Natural killer cell treated with Interleukin-12 subunit alpha and Interleukin-12 subunit beta and Interleukin-15 and Interleukin-18, amount 100 ng/mL, for 72 hours (primary cell): ENCODE measurements at regions not wholly inside any gene's neighbourhood (a gene's known extent, or its start where the extent isn't known, plus 50 kb on each side); places are given as distances from the start of the nearest gene placed in this dataset.

Experiments used
- ATAC-seq, 2 donors: fragments of 150-1000 bp; cut with Tn5 transposase in 1 of 2; sonication (Bioruptor Pico), chemical (Tn5 transposase) in 1 of 2; 2 replicates each; pipeline ENCODE4 v1.10.0; 2021
- DNase-seq: peaks from one replicate; pipeline ENCODE4 v3.0.0; 2022; ENCODE audit warnings: low spot score
- H3K27ac Mint-ChIP-seq, 2 donors: 1 replicate in 1 of 2; 2 replicates in 1 of 2; pipeline ENCODE4 v1.8.0; 2022; ENCODE audit warnings: mixed read lengths in 2 of 2, mild to moderate bottlenecking in 1 of 2, moderate library complexity in 1 of 2
- H3K27me3 Mint-ChIP-seq, 2 donors: 1 replicate in 1 of 2; 2 replicates in 1 of 2; pipeline ENCODE4 v1.8.0; 2022; ENCODE audit warnings: mixed read lengths in 2 of 2
- H3K36me3 Mint-ChIP-seq: one replicate; pipeline ENCODE4 v1.8.0; 2022; ENCODE audit warnings: mixed read lengths
- H3K4me1 Mint-ChIP-seq, 2 donors: 1 replicate in 1 of 2; 2 replicates in 1 of 2; pipeline ENCODE4 v1.8.0; 2022; ENCODE audit warnings: low read depth in 2 of 2, mixed read lengths in 2 of 2, mild to moderate bottlenecking in 1 of 2
- H3K4me3 Mint-ChIP-seq: one replicate; pipeline ENCODE4 v1.8.0; 2022; ENCODE audit warnings: mixed read lengths
- H3K9me3 Mint-ChIP-seq: 2 replicates; pipeline ENCODE4 v1.8.0; 2022; ENCODE audit warnings: mixed read lengths

- Mint-ChIP-seq H3K36me3 (no peaks in the 10 kb centered on the region), H3K27ac (no peak overlapping the region), H3K4me1 (no peaks in the 10 kb centered on the region), H3K27me3 (no peaks in the 10 kb centered on the region), H3K4me3 (no peak overlapping the region), H3K9me3 (peaks cover 14% of the 10 kb centered on the region)
- no peak for DNase-seq
- no peak for ATAC-seq
These were observed 1408.2 kb upstream of the PIK3C3 start for GRCh38 chr18:40546875-40547274.

- no peak for ATAC-seq
- H3K4me1 Mint-ChIP-seq = no peaks in the 10 kb centered on the region
- H3K4me3 Mint-ChIP-seq = no peak overlapping the region
- H3K36me3 Mint-ChIP-seq = no peaks in the 10 kb centered on the region
- H3K9me3 Mint-ChIP-seq = peaks cover 18% of the 10 kb centered on the region
- H3K27ac Mint-ChIP-seq = no peak overlapping the region
- no peaks in the 10 kb centered on the region for H3K27me3 Mint-ChIP-seq
- DNase-seq = no peak
These were observed 1420.3 kb upstream of the PIK3C3 start for GRCh38 chr18:40534723-40535122.

GRCh38 chr18:40532046-40532445 is 1423.0 kb upstream of the PIK3C3 start:
- Mint-ChIP-seq H3K27me3 (no peaks in the 10 kb centered on the region), H3K36me3 (no peaks in the 10 kb centered on the region), H3K4me3 (no peak overlapping the region), H3K27ac (no peak overlapping the region), H3K4me1 (no peaks in the 10 kb centered on the region), H3K9me3 (peaks cover 12% of the 10 kb centered on the region)
- no peak for ATAC-seq
- DNase-seq = no peak

DNA sequence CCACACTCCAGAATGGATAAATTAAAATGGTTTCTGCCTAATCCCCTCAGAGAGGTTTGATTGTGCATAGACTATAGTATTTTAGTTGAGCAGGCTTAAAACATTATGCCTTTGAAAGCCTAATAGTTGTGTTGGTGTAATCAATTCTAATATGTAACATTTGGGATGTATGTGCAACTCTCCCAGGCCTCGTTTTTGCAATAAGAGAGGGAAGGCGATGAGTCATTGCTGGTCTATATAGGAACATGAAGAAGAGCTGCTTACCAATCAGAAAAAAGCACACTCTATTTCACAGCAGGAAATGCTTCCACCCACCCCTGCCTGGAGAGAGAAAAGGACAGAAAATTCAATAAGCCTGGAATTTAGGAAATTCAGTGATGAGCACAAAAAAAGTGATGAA is 1424.0 kb upstream of the PIK3C3 start:
- Mint-ChIP-seq H3K36me3 (no peaks in the 10 kb centered on the region), H3K9me3 (peaks cover 10% of the 10 kb centered on the region), H3K4me1 (no peaks in the 10 kb centered on the region), H3K4me3 (no peak overlapping the region), H3K27me3 (no peaks in the 10 kb centered on the region), H3K27ac (no peak overlapping the region)
- ATAC-seq = no peak
- no peak for DNase-seq

DNA sequence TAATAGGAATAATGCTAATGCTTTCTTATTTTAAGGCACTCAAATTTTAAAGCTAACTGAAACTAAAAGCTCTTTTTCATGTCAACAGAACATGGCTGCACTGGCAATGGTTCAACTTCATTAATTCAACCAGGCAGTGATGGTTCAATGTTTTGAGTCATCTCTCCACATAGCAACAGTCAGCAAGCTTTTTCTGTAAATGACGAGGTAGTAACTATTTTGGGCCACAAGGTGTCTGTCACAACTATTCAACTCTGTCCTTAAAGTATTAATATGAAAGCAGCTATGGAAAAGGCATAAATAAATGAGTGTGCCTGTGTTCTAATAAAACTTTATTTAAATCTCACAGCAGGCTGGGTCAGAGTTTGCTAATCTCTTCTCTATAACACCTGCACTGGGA is 1425.6 kb upstream of the PIK3C3 start:
- Mint-ChIP-seq H3K27ac (no peak overlapping the region), H3K27me3 (no peaks in the 10 kb centered on the region), H3K4me1 (no peaks in the 10 kb centered on the region), H3K36me3 (no peaks in the 10 kb centered on the region), H3K9me3 (peaks cover 14% of the 10 kb centered on the region), H3K4me3 (no peak overlapping the region)
- ATAC-seq = no peak
- DNase-seq = no peak

DNA sequence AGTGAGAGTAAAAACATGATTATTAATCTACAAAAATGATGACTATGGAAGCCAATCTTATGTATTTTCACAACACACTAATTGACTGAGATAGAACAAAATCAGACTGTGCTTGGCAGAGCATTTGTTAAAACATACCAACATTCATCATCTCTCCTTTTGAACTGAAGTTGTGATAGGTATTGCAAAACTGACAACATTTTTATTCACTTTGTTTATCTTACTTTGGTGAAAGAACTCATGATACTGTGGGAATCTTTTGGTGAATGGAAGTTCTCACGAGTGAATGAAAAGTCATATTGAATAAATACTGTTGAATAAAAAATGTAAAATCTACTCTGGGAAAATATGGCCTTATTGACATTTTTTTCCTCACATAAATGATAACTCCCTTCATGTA is 1430.2 kb upstream of the PIK3C3 start:
- Mint-ChIP-seq H3K9me3 (peaks cover 10% of the 10 kb centered on the region), H3K4me1 (no peaks in the 10 kb centered on the region), H3K4me3 (no peak overlapping the region), H3K27me3 (no peaks in the 10 kb centered on the region), H3K27ac (no peak overlapping the region), H3K36me3 (peaks cover 5% of the 10 kb centered on the region)
- ATAC-seq (no peak), DNase-seq (no peak)

GRCh38 chr18:40523287-40523686 is 1431.7 kb upstream of the PIK3C3 start:
- Mint-ChIP-seq H3K4me3 (no peak overlapping the region), H3K27me3 (no peaks in the 10 kb centered on the region), H3K4me1 (no peaks in the 10 kb centered on the region), H3K36me3 (peaks cover 5% of the 10 kb centered on the region), H3K27ac (no peak overlapping the region), H3K9me3 (peaks cover 7% of the 10 kb centered on the region)
- no peak for ATAC-seq
- DNase-seq = no peak

- DNase-seq (no peak), ATAC-seq (no peak)
- Mint-ChIP-seq H3K4me1 (no peaks in the 10 kb centered on the region), H3K9me3 (peaks cover 10% of the 10 kb centered on the region), H3K27ac (no peak overlapping the region), H3K36me3 (peaks cover 2% of the 10 kb centered on the region), H3K4me3 (no peak overlapping the region), H3K27me3 (no peaks in the 10 kb centered on the region)
These were observed 1454.0 kb upstream of the PIK3C3 start for GRCh38 chr18:40501026-40501425.

DNA sequence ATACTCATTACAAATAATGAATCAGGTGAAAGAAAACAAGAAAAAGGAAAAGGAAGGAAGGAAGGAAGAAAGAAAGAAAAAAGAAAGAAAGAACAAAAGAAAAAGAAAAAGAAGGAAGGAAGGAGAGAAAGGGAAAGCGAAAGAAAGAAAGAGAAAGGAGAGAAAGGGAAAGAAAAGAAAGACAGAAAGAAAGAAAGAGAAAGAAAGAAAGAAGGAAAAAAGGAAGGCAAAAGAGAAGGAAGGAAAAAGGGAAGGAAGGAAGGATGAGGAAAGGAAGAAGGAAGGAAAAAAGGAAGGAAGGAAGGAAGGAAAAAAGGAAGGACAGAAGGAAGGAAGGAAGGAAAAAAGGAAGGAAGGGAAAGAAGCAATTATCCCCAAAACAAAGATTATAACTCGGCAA is 1460.4 kb upstream of the PIK3C3 start:
- ATAC-seq (no peak), DNase-seq (no peak)
- Mint-ChIP-seq H3K4me3 (no peak overlapping the region), H3K27ac (no peak overlapping the region), H3K4me1 (no peaks in the 10 kb centered on the region), H3K27me3 (no peaks in the 10 kb centered on the region), H3K36me3 (peaks cover 11% of the 10 kb centered on the region), H3K9me3 (peaks cover 25% of the 10 kb centered on the region)

GRCh38 chr18:40493316-40493715 is 1461.7 kb upstream of the PIK3C3 start:
- DNase-seq (no peak), ATAC-seq (no peak)
- H3K27me3 Mint-ChIP-seq = no peaks in the 10 kb centered on the region
- peaks cover 27% of the 10 kb centered on the region for H3K9me3 Mint-ChIP-seq
- no peak overlapping the region for H3K4me3 Mint-ChIP-seq
- peaks cover 11% of the 10 kb centered on the region for H3K36me3 Mint-ChIP-seq
- H3K27ac Mint-ChIP-seq = no peak overlapping the region
- H3K4me1 Mint-ChIP-seq = no peaks in the 10 kb centered on the region

GRCh38 chr18:40489301-40489700 is 1465.7 kb upstream of the PIK3C3 start:
- H3K27ac Mint-ChIP-seq = no peak overlapping the region
- no peak overlapping the region for H3K4me3 Mint-ChIP-seq
- H3K36me3 Mint-ChIP-seq = peaks cover 1% of the 10 kb centered on the region
- DNase-seq = no peak
- peaks cover 12% of the 10 kb centered on the region for H3K9me3 Mint-ChIP-seq
- no peak for ATAC-seq
- H3K4me1 Mint-ChIP-seq = no peaks in the 10 kb centered on the region
- no peaks in the 10 kb centered on the region for H3K27me3 Mint-ChIP-seq

DNA sequence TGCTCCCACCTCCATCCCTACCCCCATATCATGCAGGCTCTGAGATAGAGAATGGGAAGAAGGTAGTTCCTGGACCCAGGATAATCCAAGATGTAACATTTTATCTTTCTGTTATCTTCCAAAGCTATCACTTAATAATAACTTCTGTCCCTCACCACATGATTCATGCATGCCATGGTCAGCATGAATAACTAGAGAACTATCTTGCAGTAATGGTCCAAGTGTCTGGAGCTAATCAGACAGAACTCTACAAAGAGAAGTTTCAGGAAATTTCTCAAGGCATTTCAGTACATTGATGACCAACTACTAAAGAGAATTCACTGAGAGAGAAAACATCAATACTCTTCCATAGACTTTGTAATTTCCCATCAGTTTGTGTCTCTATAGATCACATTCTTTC is 1469.7 kb upstream of the PIK3C3 start:
- DNase-seq (no peak), ATAC-seq (no peak)
- H3K27ac Mint-ChIP-seq = no peak overlapping the region
- no peak overlapping the region for H3K4me3 Mint-ChIP-seq
- H3K36me3 Mint-ChIP-seq = no peaks in the 10 kb centered on the region
- H3K9me3 Mint-ChIP-seq = peaks cover 9% of the 10 kb centered on the region
- H3K27me3 Mint-ChIP-seq = no peaks in the 10 kb centered on the region
- H3K4me1 Mint-ChIP-seq = no peaks in the 10 kb centered on the region

DNA sequence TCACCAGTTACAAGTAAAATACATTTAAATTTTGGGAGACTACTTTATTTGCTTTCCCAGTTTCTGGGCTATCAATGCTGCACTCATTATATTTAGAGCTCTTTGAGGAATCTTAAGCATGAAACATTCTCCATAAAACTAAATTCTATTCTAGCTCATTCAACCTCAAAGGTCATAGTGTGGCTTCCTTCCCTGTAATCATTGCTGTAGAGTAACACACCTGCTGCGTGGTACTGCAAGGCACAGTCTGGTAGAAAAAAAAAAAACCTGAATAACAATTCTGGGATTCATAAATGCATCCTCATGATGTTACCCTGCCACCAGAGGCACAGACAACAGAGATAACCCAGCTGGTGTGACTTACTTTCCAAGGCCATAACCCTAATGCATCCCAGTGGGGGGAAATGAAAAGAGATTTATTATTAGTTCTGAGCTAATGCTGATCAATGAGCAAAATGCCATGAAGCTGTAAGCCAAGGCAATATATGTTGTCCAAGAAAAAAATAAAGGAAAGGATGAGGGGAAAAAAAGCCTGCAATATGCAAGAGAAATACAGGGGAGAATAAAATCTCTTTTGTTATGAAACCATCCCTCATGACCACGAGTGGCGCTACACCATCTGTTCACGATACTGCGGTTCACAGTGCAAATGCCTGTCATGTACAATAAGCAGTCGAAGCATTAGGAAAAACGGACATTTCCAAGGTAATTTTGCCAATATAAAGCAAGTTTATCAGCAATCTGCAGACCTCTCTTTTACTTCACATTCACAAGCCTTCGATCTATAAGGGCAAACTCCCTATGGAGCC is 1481.6 kb upstream of the PIK3C3 start:
- H3K9me3 Mint-ChIP-seq = peaks cover 17% of the 10 kb centered on the region
- peaks cover under 1% of the 10 kb centered on the region for H3K36me3 Mint-ChIP-seq
- no peaks in the 10 kb centered on the region for H3K4me1 Mint-ChIP-seq
- no peaks in the 10 kb centered on the region for H3K27me3 Mint-ChIP-seq
- DNase-seq = no peak
- no peak overlapping the region for H3K4me3 Mint-ChIP-seq
- no peak overlapping the region for H3K27ac Mint-ChIP-seq
- ATAC-seq = no peak

DNA sequence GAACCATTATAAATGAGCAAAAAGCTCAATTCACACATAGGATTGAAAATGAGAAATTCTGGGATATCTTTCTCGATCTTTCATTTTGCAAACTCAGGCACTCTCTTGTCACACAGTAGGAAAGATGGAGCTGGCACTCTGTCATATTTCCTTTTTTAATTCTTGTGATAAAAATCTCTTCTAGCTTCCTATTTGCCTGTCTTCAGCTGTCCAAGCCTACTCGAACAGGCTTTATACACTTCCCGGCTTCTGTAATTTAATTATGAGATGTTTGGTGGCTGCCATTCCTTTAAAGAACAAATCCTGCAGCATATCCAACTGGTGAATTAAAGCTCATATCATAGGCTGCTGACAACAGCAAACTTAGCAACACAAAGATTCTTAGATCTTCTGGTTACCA is 1484.3 kb upstream of the PIK3C3 start:
- Mint-ChIP-seq H3K4me1 (no peaks in the 10 kb centered on the region), H3K27me3 (no peaks in the 10 kb centered on the region)
- ATAC-seq = no peak

GRCh38 chr18:40469851-40470250 is 1485.2 kb upstream of the PIK3C3 start:
- Mint-ChIP-seq H3K4me1 (no peaks in the 10 kb centered on the region), H3K27ac (no peak overlapping the region), H3K27me3 (no peaks in the 10 kb centered on the region), H3K4me3 (no peak overlapping the region), H3K36me3 (peaks cover 4% of the 10 kb centered on the region), H3K9me3 (peaks cover 20% of the 10 kb centered on the region)
- DNase-seq = no peak
- ATAC-seq = no peak

More for the DNA sequence above, 1484.3 kb upstream of the PIK3C3 start:
- Mint-ChIP-seq H3K9me3 (peaks cover 17% of the 10 kb centered on the region), H3K36me3 (peaks cover 4% of the 10 kb centered on the region), H3K4me3 (no peak overlapping the region), H3K27ac (no peak overlapping the region)
- DNase-seq = no peak
